NT2/D1 (cell line): ENCODE measurements at regions not wholly inside any gene's neighbourhood (a gene's known extent, or its start where the extent isn't known, plus 50 kb on each side); places are given as distances from the start of the nearest gene placed in this dataset.

Source experiments
- SUZ12 ChIP-seq: IDR thresholded peaks from 2 replicates; pipeline ENCODE4 v1.6.1; 2011; ENCODE audit not compliant: insufficient read length, insufficient read depth; ENCODE audit errors: extremely low read depth
- YY1 ChIP-seq: IDR thresholded peaks from 2 replicates; pipeline ENCODE4 v1.6.1; 2011; ENCODE audit not compliant: insufficient read length, insufficient read depth
- ZNF274 ChIP-seq: IDR thresholded peaks from 2 replicates; pipeline ENCODE4 v1.6.1; 2011; ENCODE audit warnings: mild to moderate bottlenecking, low read depth, low read length

- no peak for TF ChIP-seq SUZ12
- no peak for TF ChIP-seq ZNF274
- no peak for TF ChIP-seq YY1
Measured at GRCh38 chr4:41426539-41426938, 111.4 kb upstream of the LIMCH1 start.
